H9 (cell line): ENCODE measurements at regions not wholly inside any gene's neighbourhood (a gene's known extent, or its start where the extent isn't known, plus 50 kb on each side); places are given as distances from the start of the nearest gene placed in this dataset.

Source experiments
- DNase-seq: peaks from one replicate; pipeline ENCODE4 v3.0.0-alpha.2; 2017
- H2AFZ ChIP-seq: one replicate; pipeline ENCODE4 v1.6.1; 2013; ENCODE audit warnings: mild to moderate bottlenecking, low read length, control low read depth, moderate library complexity
- H2AK5ac ChIP-seq: 2 replicates; pipeline ENCODE4 v1.6.1; 2013; ENCODE audit warnings: low read length, control low read depth, mixed read lengths; ENCODE audit not compliant: insufficient read length
- H2BK120ac ChIP-seq: one replicate; pipeline ENCODE4 v1.6.1; 2013; ENCODE audit warnings: low read depth, mild to moderate bottlenecking, low read length, control low read depth, inconsistent platforms; ENCODE audit not compliant: poor library complexity, severe bottlenecking
- H2BK12ac ChIP-seq: 2 replicates; pipeline ENCODE4 v1.6.1; 2013; ENCODE audit warnings: low read length, control low read depth, mixed read lengths, low read depth; ENCODE audit not compliant: insufficient read length
- H2BK15ac ChIP-seq: 2 replicates; pipeline ENCODE4 v1.6.1; 2013; ENCODE audit warnings: low read depth, low read length, control low read depth
- H2BK20ac ChIP-seq: one replicate; pipeline ENCODE4 v1.6.1; 2013; ENCODE audit warnings: low read depth, mild to moderate bottlenecking, low read length, control low read depth, inconsistent platforms; ENCODE audit not compliant: poor library complexity, severe bottlenecking
- H2BK5ac ChIP-seq: 2 replicates; pipeline ENCODE4 v1.6.1; 2013; ENCODE audit warnings: low read length, control low read depth, mixed read lengths; ENCODE audit not compliant: insufficient read length
- H3K14ac ChIP-seq: 2 replicates; pipeline ENCODE4 v1.6.1; 2013; ENCODE audit warnings: low read length, control low read depth; ENCODE audit not compliant: insufficient read depth
- H3K18ac ChIP-seq: 2 replicates; pipeline ENCODE4 v1.6.1; 2013; ENCODE audit warnings: low read depth, mild to moderate bottlenecking, mixed read lengths, low read length, control low read depth; ENCODE audit not compliant: insufficient read length
- H3K23ac ChIP-seq: 2 replicates; pipeline ENCODE4 v1.6.1; 2013; ENCODE audit warnings: low read length, control low read depth, mixed read lengths, low read depth; ENCODE audit not compliant: insufficient read length
- H3K23me2 ChIP-seq: 2 replicates; pipeline ENCODE4 v1.6.1; 2013; ENCODE audit warnings: low read depth, mild to moderate bottlenecking, mixed read lengths, low read length, control low read depth; ENCODE audit not compliant: insufficient read length, poor library complexity, severe bottlenecking
- H3K27ac ChIP-seq: 2 replicates; pipeline ENCODE4 v1.5.1; 2013; ENCODE audit warnings: low read length, control low read depth, mixed read lengths, low read depth; ENCODE audit not compliant: insufficient read length
- H3K27me3 ChIP-seq: 2 replicates; pipeline ENCODE4 v1.6.1; 2013; ENCODE audit warnings: low read length, control low read depth, inconsistent platforms; ENCODE audit not compliant: insufficient read depth
- H3K4ac ChIP-seq: 2 replicates; pipeline ENCODE4 v1.6.1; 2013; ENCODE audit warnings: low read depth, mild to moderate bottlenecking, control low read depth, inconsistent platforms, low read length, moderate library complexity
- H3K4me1 ChIP-seq: 2 replicates; pipeline ENCODE4 v1.6.1; 2013; ENCODE audit warnings: low read length, control low read depth, inconsistent platforms; ENCODE audit not compliant: insufficient read depth
- H3K4me2 ChIP-seq: 2 replicates; pipeline ENCODE4 v1.6.1; 2013; ENCODE audit warnings: low read length, control low read depth, mixed read lengths; ENCODE audit not compliant: insufficient read length, insufficient read depth
- H3K56ac ChIP-seq: 2 replicates; pipeline ENCODE4 v1.6.1; 2013; ENCODE audit warnings: low read depth, mild to moderate bottlenecking, mixed read lengths, low read length, control low read depth; ENCODE audit not compliant: insufficient read length
- H3K79me1 ChIP-seq: 2 replicates; pipeline ENCODE4 v1.6.1; 2013; ENCODE audit warnings: low read depth, mild to moderate bottlenecking, moderate library complexity, low read length, control low read depth, inconsistent platforms; ENCODE audit not compliant: insufficient read depth, poor library complexity, severe bottlenecking
- H3K79me2 ChIP-seq: 2 replicates; pipeline ENCODE4 v1.6.1; 2013; ENCODE audit warnings: low read length, control low read depth, inconsistent platforms; ENCODE audit not compliant: insufficient read depth
- H3K9ac ChIP-seq: 2 replicates; pipeline ENCODE4 v1.6.1; 2013; ENCODE audit warnings: low read length, control low read depth, mixed read lengths; ENCODE audit not compliant: insufficient read length; ENCODE audit errors: extremely low read depth
- H3K9me3 ChIP-seq: one replicate; pipeline ENCODE4 v1.6.1; 2013; ENCODE audit warnings: low read depth, low read length, inconsistent platforms; ENCODE audit not compliant: control insufficient read depth
- H3T11ph ChIP-seq: one replicate; pipeline ENCODE4 v1.6.1; 2013; ENCODE audit warnings: mild to moderate bottlenecking, low read length, control low read depth, inconsistent platforms
- H4K20me1 ChIP-seq: one replicate; pipeline ENCODE4 v1.6.1; 2013; ENCODE audit not compliant: control insufficient read depth, insufficient read length, insufficient read depth
- H4K5ac ChIP-seq: 2 replicates; pipeline ENCODE4 v1.6.1; 2013; ENCODE audit warnings: low read depth, mild to moderate bottlenecking, mixed read lengths, low read length, control low read depth; ENCODE audit not compliant: insufficient read length
- H4K8ac ChIP-seq: replicated peaks from 2 replicates; pipeline ENCODE4 v1.6.1; 2013; ENCODE audit warnings: low read length, control low read depth, mixed read lengths, low read depth; ENCODE audit not compliant: insufficient read length
- H4K91ac ChIP-seq: 2 replicates; pipeline ENCODE4 v1.6.1; 2013; ENCODE audit warnings: low read depth, mild to moderate bottlenecking, moderate library complexity, mixed read lengths, low read length, control low read depth; ENCODE audit not compliant: insufficient read length
- H3K27ac Mint-ChIP-seq, 3 experiments: 2 replicates in 2 of 3; 3 replicates in 1 of 3; pipeline ENCODE4 v1.8.0; 2020 to 2021; ENCODE audit warnings: mixed read lengths in 3 of 3, mild to moderate bottlenecking in 1 of 3, moderate library complexity in 1 of 3
- H3K27me3 Mint-ChIP-seq: 2 replicates; pipeline ENCODE4 v1.8.0; 2021; ENCODE audit warnings: low read depth, mild to moderate bottlenecking, moderate library complexity, mixed read lengths
- H3K36me3 Mint-ChIP-seq, 3 experiments: 2 replicates in 2 of 3; 3 replicates in 1 of 3; pipeline ENCODE4 v1.8.0; 2020 to 2021; ENCODE audit warnings: low read depth in 3 of 3, mixed read lengths in 3 of 3; ENCODE audit not compliant: insufficient read depth in 1 of 3
- H3K4me1 Mint-ChIP-seq, 2 experiments: 2 replicates each; pipeline ENCODE4 v1.8.0; 2020; ENCODE audit warnings: mixed read lengths in 2 of 2
- H3K4me3 Mint-ChIP-seq, 2 experiments: 2 replicates in 1 of 2; 3 replicates in 1 of 2; pipeline ENCODE4 v1.8.0; 2020 to 2021; ENCODE audit warnings: mild to moderate bottlenecking in 2 of 2, mixed read lengths in 2 of 2, moderate library complexity in 1 of 2
- H3K9me3 Mint-ChIP-seq, 2 experiments: 2 replicates in 1 of 2; 3 replicates in 1 of 2; pipeline ENCODE4 v1.8.0; 2020; ENCODE audit warnings: mild to moderate bottlenecking in 2 of 2, mixed read lengths in 2 of 2, moderate library complexity in 1 of 2
- WGBS: extraction: QIAGEN DNeasy Blood & Tissue Kit; methylation state at CpG from one replicate; pipeline ENCODE4 v1.1.7; 2013; ENCODE audit warnings: missing lambda C conversion rate, low lambda C conversion rate, mixed read lengths; ENCODE audit not compliant: insufficient read length; ENCODE audit errors: extremely low coverage; 5-methylcytosine and 5-hydroxymethylcytosine counted together
- TF ChIP-seq, protein P1 (sequence below): fragments of 200-600 bp; sonication (generic); conservative IDR thresholded peaks from 3 replicates; pipeline ENCODE4 v1.8.0; 2021; ENCODE audit warnings: antibody characterized with exemption, mild to moderate bottlenecking

DNA sequence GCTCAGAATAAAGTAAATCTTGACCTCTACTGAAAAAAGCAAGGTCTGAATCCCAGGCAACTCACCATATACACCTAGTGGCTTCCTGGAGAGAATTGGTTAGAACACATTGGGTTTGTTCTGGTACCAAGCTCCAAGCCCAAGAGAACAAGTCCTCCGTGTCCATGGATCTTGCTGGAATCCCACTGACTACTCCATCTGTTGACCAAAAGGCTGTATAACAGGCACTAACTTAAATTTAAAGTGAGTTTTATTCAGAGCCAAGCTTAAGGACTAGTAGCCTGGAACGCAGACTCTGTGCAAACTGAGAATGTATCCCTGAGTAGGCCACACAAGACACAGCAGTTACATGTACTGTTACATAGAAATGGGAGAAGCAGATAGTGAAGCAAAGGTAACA lies 342.1 kb upstream of the LRRC3B start:
- no peak overlapping the region for H2BK12ac ChIP-seq
- H2AK5ac ChIP-seq, result no peak overlapping the region
- Mint-ChIP-seq H3K27ac (no peak overlapping the region), H3K9me3 (peaks cover 36 to 43% of the 10 kb centered on the region in 2 experiments), H3K27me3 (no peaks in the 10 kb centered on the region), H3K4me1 (peaks cover 0 to 2% of the 10 kb centered on the region in 2 experiments; a peak in 1 of 4 replicates), H3K36me3 (peaks cover 23 to 44% (median 30%) of the 10 kb centered on the region in 3 experiments), H3K4me3 (no peak overlapping the region)
- peaks cover 20% of the 10 kb centered on the region for H3K9me3 ChIP-seq
- H3K4me2 ChIP-seq, result no peak overlapping the region
- H4K20me1 ChIP-seq, result no peaks in the 10 kb centered on the region
- H4K91ac ChIP-seq, result no peak overlapping the region
- H3K79me1 ChIP-seq, result no peaks in the 10 kb centered on the region
- H2BK5ac ChIP-seq, result no peak overlapping the region
- H3K23me2 ChIP-seq, result no peaks in the 10 kb centered on the region
- H3K23ac ChIP-seq, result no peak overlapping the region
- no peak for DNase-seq
- no peak overlapping the region for H4K8ac ChIP-seq
- H3T11ph ChIP-seq, result no peak overlapping the region
- no peaks in the 10 kb centered on the region for H3K27me3 ChIP-seq
- no peak overlapping the region for H2BK20ac ChIP-seq
- no CpG with 5 or more reads among the region's 2 CpGs for WGBS
- TF ChIP-seq, protein P1, sequence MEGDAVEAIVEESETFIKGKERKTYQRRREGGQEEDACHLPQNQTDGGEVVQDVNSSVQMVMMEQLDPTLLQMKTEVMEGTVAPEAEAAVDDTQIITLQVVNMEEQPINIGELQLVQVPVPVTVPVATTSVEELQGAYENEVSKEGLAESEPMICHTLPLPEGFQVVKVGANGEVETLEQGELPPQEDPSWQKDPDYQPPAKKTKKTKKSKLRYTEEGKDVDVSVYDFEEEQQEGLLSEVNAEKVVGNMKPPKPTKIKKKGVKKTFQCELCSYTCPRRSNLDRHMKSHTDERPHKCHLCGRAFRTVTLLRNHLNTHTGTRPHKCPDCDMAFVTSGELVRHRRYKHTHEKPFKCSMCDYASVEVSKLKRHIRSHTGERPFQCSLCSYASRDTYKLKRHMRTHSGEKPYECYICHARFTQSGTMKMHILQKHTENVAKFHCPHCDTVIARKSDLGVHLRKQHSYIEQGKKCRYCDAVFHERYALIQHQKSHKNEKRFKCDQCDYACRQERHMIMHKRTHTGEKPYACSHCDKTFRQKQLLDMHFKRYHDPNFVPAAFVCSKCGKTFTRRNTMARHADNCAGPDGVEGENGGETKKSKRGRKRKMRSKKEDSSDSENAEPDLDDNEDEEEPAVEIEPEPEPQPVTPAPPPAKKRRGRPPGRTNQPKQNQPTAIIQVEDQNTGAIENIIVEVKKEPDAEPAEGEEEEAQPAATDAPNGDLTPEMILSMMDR, result peak; percentile 48
- no peak overlapping the region for H3K14ac ChIP-seq
- H3K79me2 ChIP-seq, result no peaks in the 10 kb centered on the region
- no peak overlapping the region for H2AFZ ChIP-seq
- no peak overlapping the region for H4K5ac ChIP-seq
- no peak overlapping the region for H2BK120ac ChIP-seq
- H3K4me1 ChIP-seq, result no peaks in the 10 kb centered on the region
- H3K9ac ChIP-seq, result no peak overlapping the region
- H3K18ac ChIP-seq, result no peak overlapping the region
- H2BK15ac ChIP-seq, result no peak overlapping the region
- H3K27ac ChIP-seq, result no peak overlapping the region
- no peak overlapping the region for H3K56ac ChIP-seq
- H3K4ac ChIP-seq, result no peak overlapping the region
